ENCODE measurements at regions not wholly inside any gene's neighbourhood (a gene's known extent, or its start where the extent isn't known, plus 50 kb on each side); places are given as distances from the start of the nearest gene placed in this dataset.
A peak's percentile ranks its signal among the peaks of the same experiment; 100 is the strongest.

GRCh38 chr12:46491548-46491947 lies 119.0 kb upstream of the SLC38A2 start:
- TF ChIP-seq CTCF (IDR thresholded peaks at IDR 0.05; ENCODE audit: extremely low read depth in 1 of 2, insufficient read depth in 1 of 2, low read depth in 1 of 2, low read length in 2 of 2) = no peak
- TF ChIP-seq EZH2 (IDR thresholded peaks at IDR 0.05; ENCODE audit: borderline replicate concordance, low read depth, low read length, severe bottlenecking) = no peak
- no peak for TF ChIP-seq POLR2A (IDR thresholded peaks at IDR 0.05; ENCODE audit: low read depth, low read length)
- TF ChIP-seq POLR2AphosphoS5 (IDR thresholded peaks at IDR 0.05; ENCODE audit: insufficient read depth, low read depth, low read length) = no peak
- no peak for TF ChIP-seq MYC (IDR thresholded peaks at IDR 0.05; ENCODE audit: low read depth, low read length)
- no peak for TF ChIP-seq MAX (IDR thresholded peaks at IDR 0.05; ENCODE audit: insufficient read depth, insufficient read length)
- peak; percentile 65 for TF ChIP-seq JUN (IDR thresholded peaks at IDR 0.05; ENCODE audit: borderline replicate concordance, insufficient read depth, insufficient read length, low read depth)
- peak; percentile 70 for TF ChIP-seq GATA2 (IDR thresholded peaks at IDR 0.05; ENCODE audit: insufficient read depth, insufficient read length, low read depth, low read length)

Data from endothelial cell of umbilical vein (primary cell).